ENCODE measurements at regions not wholly inside any gene's neighbourhood (a gene's known extent, or its start where the extent isn't known, plus 50 kb on each side); places are given as distances from the start of the nearest gene placed in this dataset.

DNA sequence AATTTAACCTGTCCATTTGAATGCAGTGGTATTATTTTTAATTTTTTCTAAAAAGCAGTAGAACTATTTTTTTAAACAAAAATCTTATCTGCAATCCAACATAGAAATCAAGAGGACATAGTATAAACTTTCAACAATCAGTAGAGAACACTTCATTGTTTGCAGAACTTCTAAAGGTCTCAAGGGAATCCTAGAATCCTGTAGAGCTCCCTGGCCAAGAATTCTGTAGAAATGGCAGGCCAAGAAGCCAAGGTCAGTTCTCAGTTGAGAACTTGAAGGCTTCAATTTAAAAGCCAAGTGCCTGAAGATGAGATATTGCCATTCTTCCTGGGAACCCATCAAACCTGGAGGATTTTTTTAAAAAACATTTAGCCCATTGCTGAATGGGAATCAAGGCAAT is 199.2 kb upstream of the KLF4 start:
- DNase-seq (ENCODE audit: low spot score) = no peak

DNA sequence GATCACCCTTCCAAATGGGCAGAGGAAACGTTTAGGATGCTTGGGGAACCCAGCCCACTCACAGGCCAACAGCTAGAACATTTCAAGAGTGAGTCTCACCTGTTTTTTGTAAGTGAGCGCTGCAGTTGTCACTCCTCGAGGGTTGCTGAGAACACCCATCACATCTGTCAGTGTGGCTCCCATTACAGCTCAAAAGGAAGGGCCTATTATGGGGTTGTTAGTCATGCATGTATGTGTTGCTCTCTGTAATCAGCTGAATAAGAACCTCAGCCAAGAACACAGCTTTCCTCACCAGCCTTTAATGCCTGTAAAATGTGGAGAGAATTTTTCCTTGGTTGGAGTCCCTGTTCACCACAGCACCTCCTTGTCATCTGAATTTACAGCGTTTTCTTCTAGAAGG is 196.3 kb upstream of the KLF4 start:
- DNase-seq (ENCODE audit: low spot score) = no peak

DNA sequence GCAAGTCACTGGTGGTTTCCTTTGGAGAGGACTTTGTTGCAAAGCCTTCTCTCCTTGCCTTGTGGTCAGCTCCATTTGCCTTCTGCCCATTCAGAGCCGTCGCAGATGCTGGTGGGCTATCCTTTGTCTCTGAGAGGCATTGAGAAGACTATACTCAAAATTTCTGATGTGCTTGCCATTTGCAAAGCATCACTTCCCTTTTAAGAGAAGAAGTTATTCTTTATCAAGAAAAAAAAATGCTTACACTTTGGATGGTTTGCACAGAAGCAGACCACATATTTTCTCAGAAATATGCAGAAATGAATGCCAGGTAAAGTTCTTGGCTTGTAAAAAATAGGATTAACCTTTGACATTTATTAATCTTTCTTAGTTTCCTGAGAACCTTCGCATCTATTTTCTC is 195.8 kb upstream of the KLF4 start:
- no peak for DNase-seq (ENCODE audit: low spot score)

DNA sequence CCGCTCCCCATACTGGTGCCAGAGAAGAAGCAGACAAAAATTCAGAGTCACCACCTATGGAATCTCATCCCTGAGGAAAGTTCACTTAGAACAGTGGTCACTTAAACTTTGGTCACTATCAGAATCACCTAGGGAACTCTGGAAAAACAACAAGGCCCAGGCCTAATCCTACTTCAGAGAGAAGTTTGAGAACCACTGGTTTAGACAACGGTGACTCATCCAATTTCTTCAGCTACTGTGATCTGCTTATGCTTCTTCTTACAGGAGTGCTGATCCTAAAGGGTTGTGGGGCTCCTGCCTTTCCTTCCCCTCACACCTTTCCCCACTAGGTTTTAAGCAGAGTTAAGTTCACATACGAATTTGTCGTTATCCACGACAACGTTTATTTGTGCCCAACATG is 194.7 kb upstream of the KLF4 start:
- no peak for DNase-seq (ENCODE audit: low spot score)

DNA sequence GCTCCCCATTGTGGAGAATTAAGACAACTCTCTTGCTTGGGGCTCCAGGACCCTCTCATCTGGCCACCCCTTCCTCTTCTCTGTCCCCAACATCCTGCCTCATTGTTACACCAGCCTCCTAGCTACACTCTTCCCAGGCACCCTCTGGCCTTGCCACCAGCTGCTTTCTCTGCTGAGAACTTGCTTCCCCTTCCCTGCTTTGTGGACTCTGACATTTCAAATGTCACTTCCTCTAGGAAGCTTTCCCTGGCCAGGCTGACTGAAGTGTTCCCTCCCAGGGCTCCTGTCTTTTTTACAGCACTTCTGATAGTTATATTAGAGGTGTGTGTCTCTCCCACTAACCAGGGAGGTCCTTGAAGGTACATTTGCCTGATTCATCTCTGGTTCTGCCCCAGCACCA is 194.0 kb upstream of the KLF4 start:
- no peak for DNase-seq (ENCODE audit: low spot score)

DNA sequence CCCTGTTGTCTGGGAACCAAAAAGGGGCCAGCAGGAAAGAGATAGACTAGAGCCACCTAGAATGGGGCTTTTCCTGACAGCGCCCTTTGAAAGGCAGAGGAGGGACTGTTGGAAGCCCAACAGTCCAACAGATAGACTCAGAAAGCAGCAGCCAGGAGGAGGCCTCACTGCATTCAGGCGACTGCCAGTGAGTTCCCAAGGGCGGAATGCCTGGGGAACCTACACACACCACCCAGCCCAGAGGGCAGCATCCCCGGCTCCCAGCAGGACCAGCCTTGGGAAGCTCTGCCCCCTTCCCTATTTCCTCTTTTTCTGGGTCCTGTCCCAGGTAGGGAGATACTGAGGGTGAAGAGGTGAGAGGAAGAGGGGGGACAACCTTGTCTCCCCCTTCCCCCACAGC is 192.4 kb upstream of the KLF4 start:
- DNase-seq (ENCODE audit: low spot score) = no peak

DNA sequence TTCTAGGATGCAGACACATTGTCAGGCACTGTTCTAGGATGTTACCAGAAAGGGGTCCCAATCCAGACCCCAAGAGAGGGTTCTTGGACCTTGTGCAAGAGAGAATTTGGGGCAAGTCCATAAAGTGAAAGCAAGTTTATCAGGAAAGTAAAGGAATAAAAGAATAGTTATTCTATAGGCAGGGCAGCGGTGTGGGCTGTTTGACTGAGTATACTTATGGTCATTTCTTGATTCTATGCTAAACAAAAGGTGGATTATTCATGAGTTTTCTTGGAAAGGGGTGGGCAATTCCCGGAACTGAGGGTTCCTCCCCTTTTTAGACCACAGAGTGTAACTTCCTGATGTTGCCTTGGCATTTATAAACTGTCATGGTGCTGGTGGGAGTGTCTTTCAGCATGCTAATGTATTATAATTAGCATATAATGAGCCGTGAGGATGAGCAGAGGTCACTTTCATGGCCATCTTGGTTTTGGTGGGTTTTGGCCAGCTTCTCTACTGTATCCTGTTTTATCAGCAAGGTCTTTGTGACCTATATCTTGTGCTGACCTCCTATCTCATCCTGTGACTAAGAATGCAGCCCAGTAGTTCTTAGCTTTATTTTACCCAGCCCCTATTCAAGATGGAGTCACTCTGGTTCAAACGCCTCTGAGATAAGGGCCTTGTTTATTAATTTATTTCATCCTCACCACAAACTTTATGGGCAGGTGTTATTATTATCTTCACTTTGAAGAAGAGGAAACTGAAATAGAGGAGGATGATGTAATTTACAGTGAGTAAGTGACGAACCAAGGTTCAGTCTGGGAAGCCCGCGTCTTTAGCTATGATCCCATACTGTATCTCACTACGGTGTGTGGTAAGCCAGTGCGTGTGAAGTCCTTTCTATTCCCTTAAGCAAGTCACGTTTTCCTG is 186.0 kb upstream of the KLF4 start:
- no peak for DNase-seq (ENCODE audit: low spot score)

DNA sequence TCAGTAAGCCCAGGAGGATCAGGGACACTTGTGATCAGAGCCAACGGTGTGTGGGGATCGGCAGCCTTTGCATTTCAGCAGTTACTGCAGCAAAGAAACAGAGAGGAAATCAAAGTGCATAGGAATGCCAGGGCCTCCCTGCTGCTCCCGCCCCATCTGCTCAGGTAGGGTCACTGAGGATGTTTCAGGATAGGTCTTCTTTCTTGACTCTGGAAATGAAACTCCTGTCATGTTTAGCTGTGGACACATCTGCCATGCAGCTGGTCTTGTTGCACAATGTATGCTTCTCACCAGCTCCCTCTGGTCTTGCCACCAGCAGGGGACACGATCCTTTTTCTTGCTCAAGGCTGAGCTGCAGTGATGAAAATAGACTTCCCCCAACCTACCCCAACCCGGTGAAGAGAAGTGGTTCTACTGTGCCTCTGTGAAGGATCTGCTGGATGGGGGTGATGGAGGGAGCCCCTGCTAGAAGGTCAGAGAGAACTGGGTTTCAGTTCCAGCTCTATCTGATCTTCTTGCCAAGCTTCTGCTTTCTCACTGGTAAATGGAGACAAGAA is 185.2 kb upstream of the KLF4 start:
- DNase-seq (ENCODE audit: low spot score) = no peak

DNA sequence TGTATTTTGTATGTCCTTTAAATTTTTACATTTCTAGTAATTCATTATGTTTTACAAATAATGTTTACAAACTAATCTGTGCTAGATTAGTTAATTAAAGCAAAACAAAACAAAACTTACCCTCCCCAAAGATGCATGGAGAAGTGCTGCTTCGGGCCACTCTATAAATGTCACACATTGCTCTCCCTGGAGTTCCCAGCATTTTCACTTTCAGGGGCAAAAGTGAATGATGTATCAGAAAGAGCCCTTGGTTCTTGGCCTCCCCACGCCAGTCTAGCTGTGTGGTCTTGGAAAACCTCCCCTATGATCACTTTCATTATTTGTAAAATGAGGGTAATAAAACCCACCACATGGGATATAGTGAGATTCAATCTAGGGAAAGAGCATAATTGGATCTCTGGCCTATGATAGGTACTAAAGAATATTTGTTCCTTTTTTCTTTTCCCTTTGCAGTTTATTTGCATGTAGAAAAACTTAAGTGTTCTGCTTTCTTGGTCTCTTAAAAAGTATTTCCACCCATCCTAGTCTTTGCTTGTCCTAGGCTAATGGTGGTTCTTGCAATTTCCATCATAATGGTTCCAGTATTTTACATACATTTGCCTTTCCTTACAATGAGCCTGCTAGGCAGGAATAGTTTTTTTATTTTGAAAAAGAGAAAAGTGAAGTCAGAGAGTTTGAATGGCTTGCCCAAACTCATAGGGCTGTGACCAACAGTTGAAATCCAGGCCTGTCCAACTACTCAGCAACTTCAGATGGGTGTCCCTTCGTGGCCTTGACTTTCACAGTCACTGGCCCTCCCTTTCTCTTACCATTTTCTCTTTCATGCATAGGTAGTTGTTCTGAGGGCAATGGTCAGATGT is 184.5 kb upstream of the KLF4 start:
- DNase-seq (ENCODE audit: low spot score) = no peak

DNA sequence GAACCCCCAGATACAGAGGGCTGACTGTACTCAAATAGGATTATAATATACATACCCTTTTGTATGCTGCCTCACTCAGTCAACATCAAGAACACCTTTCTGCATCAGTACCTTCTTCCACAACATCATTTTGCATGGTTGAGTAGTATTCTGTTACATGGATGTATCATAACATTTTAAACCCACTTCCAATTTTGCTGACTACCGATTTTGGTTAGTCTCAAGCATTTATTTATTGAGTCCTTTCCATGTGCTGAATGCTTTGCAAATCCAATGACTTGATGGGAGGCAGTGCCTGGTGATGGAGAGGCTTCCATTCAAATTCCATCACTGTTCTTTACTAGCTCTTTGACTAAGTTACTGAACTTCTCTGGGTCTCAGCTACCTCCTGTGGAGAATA is 182.0 kb upstream of the KLF4 start:
- no peak for DNase-seq (ENCODE audit: low spot score)

DNA sequence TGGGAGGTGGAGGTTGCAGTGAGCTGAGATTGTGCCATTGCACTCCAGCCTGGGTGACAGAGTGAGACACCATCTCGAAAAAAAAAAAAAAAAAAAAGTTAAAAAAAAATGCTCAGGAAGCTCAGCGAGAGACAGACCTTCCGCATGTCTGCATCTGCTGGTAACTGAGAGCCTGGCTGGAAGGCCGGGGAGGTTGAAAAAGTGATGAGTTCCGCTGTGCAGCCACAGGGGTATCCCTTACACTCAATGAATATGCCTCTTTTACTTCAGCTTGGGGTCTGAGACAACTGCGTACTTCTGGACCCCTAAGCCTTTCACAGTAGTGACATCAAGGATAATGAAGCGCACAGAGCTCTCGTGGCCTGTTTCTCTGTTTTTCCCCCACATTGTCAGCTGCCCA is 179.9 kb upstream of the KLF4 start:
- no peak for DNase-seq (ENCODE audit: low spot score)

DNA sequence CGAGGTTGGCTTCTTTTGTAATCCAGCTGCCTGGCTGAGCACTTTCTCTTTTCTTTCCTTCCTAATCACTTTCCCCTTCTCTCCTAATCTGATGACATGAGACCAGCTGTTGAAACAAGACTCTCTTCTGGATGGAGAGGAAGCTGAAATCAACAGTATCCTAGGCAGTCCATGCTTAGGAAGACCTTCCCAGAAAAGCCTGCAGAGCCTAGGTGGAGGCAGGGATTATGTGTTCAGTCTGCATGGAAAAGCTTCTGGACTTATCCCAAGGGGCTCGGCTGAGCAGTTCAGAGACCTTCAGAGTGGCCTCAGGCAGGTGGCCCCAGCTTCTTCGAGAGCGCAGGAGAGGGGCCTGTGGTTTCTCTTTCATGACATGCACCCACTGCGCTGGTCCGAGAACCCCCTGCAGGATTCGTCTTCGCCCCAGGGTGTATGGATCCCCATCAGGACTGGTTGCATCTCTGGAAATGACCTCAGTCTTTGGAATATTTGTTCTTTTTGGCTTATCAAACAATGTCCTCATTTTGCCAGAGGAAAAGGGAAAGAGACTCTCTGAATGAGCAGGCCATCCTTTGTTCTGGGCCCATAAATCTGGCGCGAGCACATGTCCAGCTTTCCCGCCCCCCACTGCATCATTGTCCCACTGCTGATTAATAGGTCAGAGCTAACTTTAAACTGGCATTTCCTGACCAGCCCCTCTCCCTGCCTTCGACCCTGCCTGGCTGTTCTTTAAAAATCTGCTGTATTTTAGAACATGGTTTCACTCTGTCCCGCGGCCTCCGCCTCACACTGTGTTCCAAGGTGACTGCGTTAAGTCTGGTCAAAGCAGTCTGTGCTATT is 177.9 kb upstream of the KLF4 start:
- no peak for DNase-seq (ENCODE audit: low spot score)

DNA sequence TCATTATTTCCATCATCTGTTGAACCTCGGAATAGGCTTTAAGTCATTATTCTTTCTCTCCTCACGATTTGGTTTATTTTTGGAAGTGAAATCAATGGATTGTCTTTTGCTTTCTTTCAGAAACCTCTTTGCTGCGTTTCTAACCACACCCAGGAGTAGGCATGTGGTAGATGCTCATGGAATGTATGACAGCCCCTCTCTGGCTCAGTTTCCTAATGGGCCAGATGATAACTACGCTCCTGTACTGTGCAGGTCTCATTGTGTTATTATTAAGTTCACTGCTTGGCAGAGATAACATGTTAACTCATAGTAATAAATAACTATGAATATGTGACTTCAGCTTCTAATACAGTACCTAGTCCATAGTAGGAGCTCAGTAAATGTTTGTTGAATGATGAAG is 175.5 kb upstream of the KLF4 start:
- no peak for DNase-seq (ENCODE audit: low spot score)

DNA sequence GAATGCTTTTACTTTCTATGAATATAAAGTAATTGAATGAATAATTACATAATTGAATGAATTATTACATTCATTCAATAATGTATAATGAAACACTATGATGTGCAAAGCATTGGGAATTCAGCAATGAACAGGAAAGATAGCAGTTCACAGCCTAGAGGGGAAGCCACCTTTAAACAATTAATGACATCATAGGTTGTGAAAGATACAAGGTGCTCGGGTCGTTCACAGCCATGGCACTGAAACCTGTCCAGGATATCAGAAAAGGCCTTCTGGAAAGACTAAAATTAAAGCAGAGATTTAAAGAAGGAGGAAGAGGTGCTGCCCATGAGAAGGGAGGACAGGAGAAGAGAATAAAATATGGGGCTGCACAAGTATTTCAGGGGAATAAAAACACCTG is 171.4 kb upstream of the KLF4 start:
- DNase-seq (ENCODE audit: low spot score) = no peak

DNA sequence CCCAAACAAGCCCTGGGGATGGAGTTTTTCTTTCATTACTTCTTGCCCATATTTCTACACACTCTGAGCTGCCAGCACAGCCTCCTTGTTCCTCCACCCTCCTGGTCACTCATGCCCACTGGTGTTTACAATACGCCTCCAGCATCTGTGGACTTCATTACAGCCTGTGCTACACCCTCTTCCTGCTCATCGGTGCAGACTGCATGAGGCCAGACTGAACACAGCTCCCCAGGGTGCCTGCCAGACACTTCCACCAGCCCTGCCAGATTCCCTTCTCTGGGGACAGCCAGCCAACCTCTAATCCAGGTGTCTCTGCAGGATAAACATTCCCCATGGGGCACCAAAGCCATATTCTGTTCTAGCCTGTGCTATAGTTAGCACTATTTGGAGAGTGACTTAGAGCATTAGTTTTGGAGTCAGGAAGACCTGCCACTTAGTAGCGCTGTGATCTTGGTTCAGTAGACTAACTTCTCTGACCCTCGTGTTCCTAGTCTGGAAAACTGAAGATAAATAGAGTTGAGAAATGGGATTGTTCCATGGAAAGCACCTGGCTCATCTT is 163.8 kb upstream of the KLF4 start:
- no peak for DNase-seq (ENCODE audit: low spot score)

DNA sequence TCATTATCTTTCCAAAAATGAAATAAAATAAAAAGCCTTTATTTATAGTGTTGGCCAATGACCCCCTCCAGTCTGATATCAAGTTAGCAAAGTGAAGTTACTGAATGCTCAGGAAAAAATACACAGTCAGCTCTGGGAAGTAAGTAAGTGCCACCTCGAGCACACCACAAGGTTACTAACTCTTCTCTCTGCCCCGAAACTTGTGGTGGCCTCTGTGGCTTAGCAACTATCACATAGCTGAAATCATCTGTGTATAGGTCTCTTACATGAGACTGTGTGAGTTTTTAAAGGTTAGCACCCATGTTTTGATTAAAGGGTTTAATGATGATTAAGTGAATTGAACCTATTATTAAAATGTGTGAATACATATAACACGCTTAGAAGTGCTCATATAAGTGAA is 161.4 kb upstream of the KLF4 start:
- no peak for DNase-seq (ENCODE audit: low spot score)

DNA sequence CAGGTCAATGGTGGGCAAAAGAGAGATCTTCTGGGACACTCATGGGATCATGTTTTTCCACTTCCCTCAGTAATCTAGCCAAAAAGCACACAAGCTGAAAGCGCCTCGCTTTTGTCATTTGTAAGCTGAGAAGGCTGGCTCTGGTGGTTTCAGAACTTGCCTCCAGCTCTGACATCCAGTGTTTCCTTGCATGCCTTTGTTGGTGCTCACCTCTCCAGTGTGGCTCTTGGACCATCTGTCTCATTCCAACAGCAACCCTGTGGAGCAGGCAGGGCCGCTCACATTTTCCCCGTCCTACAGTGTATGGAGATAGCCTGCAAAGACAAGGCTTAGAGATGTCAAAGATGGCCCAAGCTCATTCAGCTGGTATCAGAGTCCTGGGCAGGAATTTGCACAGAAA is 160.8 kb upstream of the KLF4 start:
- no peak for DNase-seq (ENCODE audit: low spot score)

DNA sequence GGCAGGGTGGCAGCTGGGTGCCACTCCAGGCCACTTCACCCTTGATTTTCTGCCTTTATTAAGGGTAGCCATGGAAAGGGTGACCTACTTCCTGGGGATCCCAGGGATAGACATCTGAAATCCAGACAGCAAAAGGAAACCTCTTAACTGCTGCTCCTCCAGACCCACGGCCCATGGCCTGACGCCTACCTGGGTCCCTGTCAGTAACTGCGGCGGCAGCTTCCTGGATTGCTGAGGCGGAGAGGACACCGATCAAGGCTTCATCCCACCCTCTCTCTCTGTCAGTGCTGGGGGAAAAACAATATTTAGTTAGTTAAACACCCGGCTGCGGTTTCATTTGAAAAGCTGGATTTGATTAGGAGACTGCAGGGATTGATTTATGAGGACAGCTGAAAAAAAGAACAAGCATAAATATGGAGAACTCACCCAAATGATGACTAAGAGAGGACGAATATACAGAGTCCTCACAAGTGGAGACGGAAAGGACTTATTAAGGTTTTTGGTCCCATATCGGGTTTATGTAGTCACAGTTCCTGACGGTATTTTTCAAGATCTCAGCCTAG is 158.7 kb upstream of the KLF4 start:
- DNase-seq (ENCODE audit: low spot score) = no peak

DNA sequence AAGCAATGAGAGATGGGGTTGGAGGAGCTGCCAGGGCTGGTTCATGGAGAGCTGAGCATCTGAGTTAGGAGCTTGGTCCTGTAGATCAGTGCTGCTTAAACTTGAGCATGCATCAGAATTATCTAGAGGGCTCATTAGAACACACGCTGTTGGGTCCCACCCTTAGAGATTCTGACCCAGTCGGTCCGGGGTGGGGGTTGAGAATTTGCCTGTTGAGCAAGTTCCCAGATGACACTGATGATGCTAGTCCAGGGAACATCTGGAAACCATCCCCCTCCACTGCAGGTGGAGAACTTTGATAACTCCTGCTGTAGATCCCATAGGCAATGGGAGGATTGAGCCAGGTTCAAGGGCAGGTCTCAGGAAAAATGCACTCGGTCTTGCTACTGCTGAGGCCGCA is 158.0 kb upstream of the KLF4 start:
- DNase-seq (ENCODE audit: low spot score) = no peak

DNA sequence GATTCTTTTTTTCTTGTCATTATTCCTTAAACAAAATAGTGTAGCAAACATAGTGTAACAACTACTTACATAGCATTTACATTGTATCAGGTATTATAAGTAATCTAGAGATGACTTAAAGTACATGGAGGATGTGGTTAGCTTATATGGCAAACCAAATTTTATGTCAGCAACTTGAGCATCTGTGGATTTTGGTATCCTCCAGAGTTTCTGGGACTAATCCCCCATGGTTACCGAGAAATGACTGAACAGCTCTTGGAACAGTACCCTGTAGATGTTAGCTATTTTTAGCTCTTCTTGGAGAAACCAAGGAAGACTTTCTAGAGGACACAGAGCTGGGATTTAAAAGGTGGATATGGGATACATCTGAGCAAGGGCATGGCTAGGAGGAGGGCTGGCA is 157.6 kb upstream of the KLF4 start:
- DNase-seq (ENCODE audit: low spot score) = no peak

DNA sequence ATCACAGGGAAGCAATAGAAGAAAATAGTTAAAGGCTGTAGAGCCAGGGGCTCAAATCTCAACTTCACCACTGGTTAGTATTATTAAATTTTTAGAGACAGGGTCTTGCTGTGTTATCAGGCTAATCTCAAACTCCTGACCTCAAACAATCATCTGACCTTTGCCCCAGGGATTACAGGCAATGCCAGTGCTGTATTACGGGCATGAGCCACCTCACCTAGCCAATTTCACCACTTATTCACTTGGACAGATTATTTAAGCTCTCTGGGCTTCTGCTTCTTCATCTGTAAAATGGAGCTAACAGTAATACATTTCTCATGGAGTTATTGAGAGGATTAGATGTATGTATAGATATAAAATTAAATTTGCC is 155.9 kb upstream of the KLF4 start:
- no peak for DNase-seq (ENCODE audit: low spot score)

Measured in NAMALWA (cell line).